K562 (cell line): ENCODE measurements at regions not wholly inside any gene's neighbourhood (a gene's known extent, or its start where the extent isn't known, plus 50 kb on each side); places are given as distances from the start of the nearest gene placed in this dataset.

Source experiments
- ATAC-seq: fragments of 200-7000 bp; cut with Tn5 transposase; 3 replicates; pipeline ENCODE4 v1.9.1; 2020; ENCODE audit warnings: moderate library complexity
- BruUV-seq: library from RNA; stranded (reverse); fragments of 400-500 nt; replicated peaks from 2 replicates; lab custom pipeline; 2021; lab: Mats Ljungman, UMichigan
- CTCF ChIA-PET: fragments of 300-600 bp; formaldehyde crosslinking; extraction: SDS; loops from one replicate; lab custom pipeline; 2021; ENCODE audit warnings: low intra/inter-chr PET ratio; lab: Yijun Ruan, JAX
- POLR2A ChIA-PET: fragments of 300-600, 350-650 bp; sonication (Branson Sonifier 250); formaldehyde crosslinking; extraction: SDS; loops from one replicate; lab custom pipeline; 2021; ENCODE audit warnings: antibody characterized with exemption, inconsistent platforms; lab: Yijun Ruan, JAX
- DNase-seq, 4 experiments: peaks; one replicate each; pipeline versions ENCODE4 v3.0.0 to v3.0.0-alpha.2; 2011 to 2018; ENCODE audit warnings: low spot score in 3 of 4, mixed read lengths in 3 of 4; ENCODE audit errors: extremely low read depth in 1 of 4
- FAIRE-seq: peaks from 2 replicates; lab custom pipeline; 2011; peaks lifted over from hg19 to GRCh38; lab: Jason Lieb, UNC
- H2AFZ ChIP-seq: 2 replicates; pipeline ENCODE4 v1.6.0; 2011; ENCODE audit warnings: low read depth, low read length, control low read depth, inconsistent platforms
- H3K27ac ChIP-seq: fragments of 200-600 bp; 3 replicates; pipeline ENCODE4 v1.8.0; 2011; ENCODE audit warnings: low read depth, mild to moderate bottlenecking, control low read depth, inconsistent platforms, low read length, moderate library complexity, mixed read lengths; ENCODE audit errors: extremely low read depth
- H3K27me3 ChIP-seq, 2 experiments: fragments of 300-600 bp in 1 of 2; 2 replicates in 1 of 2; 3 replicates in 1 of 2; pipeline versions ENCODE4 v1.6.0 to v1.8.0; 2011; ENCODE audit warnings: inconsistent platforms in 2 of 2, low read length in 2 of 2, mild to moderate bottlenecking in 1 of 2, mixed read lengths in 1 of 2, moderate library complexity in 1 of 2; ENCODE audit not compliant: control insufficient read depth in 2 of 2, insufficient read depth in 2 of 2
- H3K36me3 ChIP-seq: fragments of 300-600 bp; 3 replicates; pipeline ENCODE4 v1.8.0; 2011; ENCODE audit warnings: mild to moderate bottlenecking, low read length, inconsistent platforms; ENCODE audit not compliant: control insufficient read depth, insufficient read depth
- H3K4me1 ChIP-seq, 2 experiments: fragments of 200-600 bp in 1 of 2; replicated peaks in 1 of 2; 2 replicates in 1 of 2; 3 replicates in 1 of 2; pipeline versions ENCODE4 v1.5.1 to v1.8.0; 2011; ENCODE audit warnings: inconsistent platforms in 2 of 2, low read length in 2 of 2, mild to moderate bottlenecking in 1 of 2, mixed read lengths in 1 of 2, moderate library complexity in 1 of 2; ENCODE audit not compliant: control insufficient read depth in 2 of 2, insufficient read depth in 2 of 2
- H3K4me2 ChIP-seq: 2 replicates; pipeline ENCODE4 v1.6.1; 2011; ENCODE audit warnings: low read length, control low read depth, inconsistent platforms, mixed read lengths; ENCODE audit not compliant: insufficient read depth
- H3K4me3 ChIP-seq: fragments of 200-600 bp; sonication (generic), shearing (Covaris generic); 2 replicates; pipeline ENCODE4 v1.5.1; 2016; ENCODE audit warnings: control low read depth, inconsistent platforms
- H3K79me2 ChIP-seq: fragments of 200-600 bp; 3 replicates; pipeline ENCODE4 v1.8.0; 2011; ENCODE audit warnings: low read length, inconsistent platforms; ENCODE audit not compliant: control insufficient read depth, insufficient read depth
- H3K9ac ChIP-seq, 2 experiments: 2 replicates each; pipeline versions ENCODE4 v1.6.0 to v1.6.1; 2011; ENCODE audit warnings: low read depth in 2 of 2, low read length in 2 of 2, control low read depth in 1 of 2, inconsistent platforms in 1 of 2, mild to moderate bottlenecking in 1 of 2, mixed read lengths in 1 of 2; ENCODE audit not compliant: insufficient read depth in 1 of 2
- H3K9me1 ChIP-seq: one replicate; pipeline ENCODE4 v1.6.0; 2011; ENCODE audit warnings: inconsistent platforms, mild to moderate bottlenecking, low read length, moderate library complexity; ENCODE audit not compliant: control insufficient read depth, insufficient read depth
- H3K9me3 ChIP-seq: replicated peaks from 2 replicates; pipeline ENCODE4 v1.5.1; 2011; ENCODE audit warnings: low read depth, low read length, inconsistent platforms; ENCODE audit not compliant: control insufficient read depth, insufficient read depth
- H4K20me1 ChIP-seq: replicated peaks from 2 replicates; pipeline ENCODE4 v1.6.1; 2011; ENCODE audit warnings: low read length, inconsistent platforms, mixed read lengths; ENCODE audit not compliant: control insufficient read depth, insufficient read depth
- COPS2 ChIP-seq: fragments of 450-650 bp; conservative IDR thresholded peaks from 2 replicates; pipeline ENCODE4 v1.6.1; 2016; ENCODE audit warnings: mild to moderate bottlenecking, moderate library complexity
- CTBP1 ChIP-seq: fragments of 450-650 bp; IDR thresholded peaks from 2 replicates; pipeline ENCODE4 v1.6.1; 2016; ENCODE audit warnings: borderline replicate concordance
- MTF1 ChIP-seq: fragments of 250-450 bp; sonication (Bioruptor Pico); IDR thresholded peaks from 2 replicates; pipeline ENCODE4 v1.9.0; 2021; ENCODE audit warnings: moderate library complexity, mild to moderate bottlenecking, inconsistent platforms, borderline replicate concordance
- PHB2 ChIP-seq: fragments of 450-650 bp; IDR thresholded peaks from 2 replicates; pipeline ENCODE4 v1.6.1; 2017; ENCODE audit warnings: low read depth
- PRMT5 ChIP-seq: sonication (generic); formaldehyde crosslinking; IDR thresholded peaks from 2 replicates; pipeline ENCODE4 v1.5.0; 2020; ENCODE audit warnings: missing genetic modification reagents
- YY1 ChIP-seq, 3 experiments: IDR thresholded peaks; 2 replicates each; pipeline ENCODE4 v1.6.1; 2011; ENCODE audit warnings: low read length in 2 of 3, mild to moderate bottlenecking in 2 of 3, moderate library complexity in 2 of 3, borderline replicate concordance in 1 of 3, control low read depth in 1 of 3, low read depth in 1 of 3; ENCODE audit not compliant: insufficient read depth in 3 of 3, insufficient replicate concordance in 2 of 3, control insufficient read depth in 1 of 3, insufficient read length in 1 of 3; ENCODE audit errors: extremely low read depth in 1 of 3
- ZNF431 ChIP-seq: sonication (generic); formaldehyde crosslinking; IDR thresholded peaks from 2 replicates; pipeline ENCODE4 v1.8.0; 2022; ENCODE audit warnings: mild to moderate bottlenecking, missing genetic modification reagents
- WGBS: fragments of 100-300 bp; shearing (Covaris generic); methylation state at CpG from one replicate; pipeline ENCODE4 v1.1.6; 2016; ENCODE audit warnings: low coverage, mixed read lengths; ENCODE audit not compliant: insufficient coverage; ENCODE audit errors: missing lambda C conversion rate; 5-methylcytosine and 5-hydroxymethylcytosine counted together
- in situ Hi-C: fragments of 300-500 bp; cut with MboI; formaldehyde crosslinking; loops from 4 replicates; pipeline ENCODE4 v1.15.0; 2018; ENCODE audit warnings: inconsistent platforms, mixed read lengths
- intact Hi-C: fragments of 100-400 bp; cut with micrococcal nuclease; formaldehyde crosslinking; loops from 2 replicates; pipeline ENCODE4 v1.14.2; 2022
- TF ChIP-seq, protein P1 (sequence below): fragments of 250-450 bp; sonication (Bioruptor Pico); IDR thresholded peaks from 2 replicates; pipeline ENCODE4 v1.4.0; 2020; ENCODE audit warnings: mild to moderate bottlenecking, moderate library complexity
- TF ChIP-seq, protein P2 (sequence below): fragments of 250-450 bp; sonication (Bioruptor Pico); IDR thresholded peaks from 2 replicates; pipeline ENCODE4 v1.5.0; 2022; ENCODE audit warnings: mild to moderate bottlenecking
- TF ChIP-seq, protein P3 (sequence below), 3 experiments: fragments of 200-800 bp in 1 of 3; sonication (Bioruptor generic) in 1 of 3; sonication (generic) in 1 of 3; formaldehyde crosslinking in 1 of 3; IDR thresholded peaks; 2 replicates each; pipeline versions ENCODE4 v1.6.1 to v1.8.0; 2016 to 2022; ENCODE audit warnings: mild to moderate bottlenecking in 2 of 3, missing compliant biosample characterization in 2 of 3, missing genetic modification characterization in 2 of 3, missing genetic modification reagents in 1 of 3

DNA sequence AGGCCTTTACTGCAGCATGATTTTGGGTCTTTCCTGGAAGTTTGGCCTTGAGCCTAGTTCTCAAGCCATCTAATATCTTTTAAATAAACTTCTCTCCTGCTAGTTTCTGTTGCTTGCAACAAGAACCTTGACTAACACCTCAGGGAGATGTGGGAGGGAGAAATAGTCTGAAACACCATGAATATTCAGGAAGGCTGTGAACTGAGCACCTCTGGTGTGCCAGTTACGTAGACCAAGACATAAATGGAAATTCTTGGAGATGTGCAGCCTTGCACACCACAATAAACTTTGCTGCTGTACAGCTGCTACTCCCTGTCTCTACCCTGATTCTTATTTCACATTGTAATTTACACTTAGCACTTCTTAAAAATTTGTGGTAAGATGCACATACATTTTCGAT, 86.9 kb upstream of the SPATA13 start:
- Histone ChIP-seq H3K4me1 (no peaks in the 10 kb centered on the region), H4K20me1 (no peaks in the 10 kb centered on the region), H3K36me3 (no peaks in the 10 kb centered on the region), H3K9me1 (no peaks in the 10 kb centered on the region), H3K79me2 (no peaks in the 10 kb centered on the region), H2AFZ (no peak overlapping the region), H3K4me2 (no peak overlapping the region), H3K9me3 (no peaks in the 10 kb centered on the region), H3K27ac (no peak overlapping the region), H3K27me3 (peaks cover 0 to 3% of the 10 kb centered on the region in 2 experiments; a peak in 3 of 5 replicates), H3K9ac (no peak overlapping the region)
- POLR2A ChIA-PET = no interaction called here
- intact Hi-C loops (no loop called here), in situ Hi-C loops (no loop called here)
- ATAC-seq (no peak), FAIRE-seq (no peak)
- WGBS = 0% methylated on average over 2 of the region's 2 CpGs
- TF ChIP-seq, protein P1, sequence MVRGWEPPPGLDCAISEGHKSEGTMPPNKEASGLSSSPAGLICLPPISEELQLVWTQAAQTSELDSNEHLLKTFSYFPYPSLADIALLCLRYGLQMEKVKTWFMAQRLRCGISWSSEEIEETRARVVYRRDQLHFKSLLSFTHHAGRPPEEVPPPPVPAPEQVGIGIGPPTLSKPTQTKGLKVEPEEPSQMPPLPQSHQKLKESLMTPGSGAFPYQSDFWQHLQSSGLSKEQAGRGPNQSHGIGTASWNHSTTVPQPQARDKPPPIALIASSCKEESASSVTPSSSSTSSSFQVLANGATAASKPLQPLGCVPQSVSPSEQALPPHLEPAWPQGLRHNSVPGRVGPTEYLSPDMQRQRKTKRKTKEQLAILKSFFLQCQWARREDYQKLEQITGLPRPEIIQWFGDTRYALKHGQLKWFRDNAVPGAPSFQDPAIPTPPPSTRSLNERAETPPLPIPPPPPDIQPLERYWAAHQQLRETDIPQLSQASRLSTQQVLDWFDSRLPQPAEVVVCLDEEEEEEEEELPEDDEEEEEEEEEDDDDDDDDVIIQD (CRISPR knock-in tag) = no peak
- TF ChIP-seq PHB2 = no peak
- TF ChIP-seq, protein P2, sequence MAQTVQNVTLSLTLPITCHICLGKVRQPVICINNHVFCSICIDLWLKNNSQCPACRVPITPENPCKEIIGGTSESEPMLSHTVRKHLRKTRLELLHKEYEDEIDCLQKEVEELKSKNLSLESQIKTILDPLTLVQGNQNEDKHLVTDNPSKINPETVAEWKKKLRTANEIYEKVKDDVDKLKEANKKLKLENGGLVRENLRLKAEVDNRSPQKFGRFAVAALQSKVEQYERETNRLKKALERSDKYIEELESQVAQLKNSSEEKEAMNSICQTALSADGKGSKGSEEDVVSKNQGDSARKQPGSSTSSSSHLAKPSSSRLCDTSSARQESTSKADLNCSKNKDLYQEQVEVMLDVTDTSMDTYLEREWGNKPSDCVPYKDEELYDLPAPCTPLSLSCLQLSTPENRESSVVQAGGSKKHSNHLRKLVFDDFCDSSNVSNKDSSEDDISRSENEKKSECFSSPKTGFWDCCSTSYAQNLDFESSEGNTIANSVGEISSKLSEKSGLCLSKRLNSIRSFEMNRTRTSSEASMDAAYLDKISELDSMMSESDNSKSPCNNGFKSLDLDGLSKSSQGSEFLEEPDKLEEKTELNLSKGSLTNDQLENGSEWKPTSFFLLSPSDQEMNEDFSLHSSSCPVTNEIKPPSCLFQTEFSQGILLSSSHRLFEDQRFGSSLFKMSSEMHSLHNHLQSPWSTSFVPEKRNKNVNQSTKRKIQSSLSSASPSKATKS (CRISPR knock-in tag) = no peak
- TF ChIP-seq COPS2 = no peak
- TF ChIP-seq, protein P3, sequence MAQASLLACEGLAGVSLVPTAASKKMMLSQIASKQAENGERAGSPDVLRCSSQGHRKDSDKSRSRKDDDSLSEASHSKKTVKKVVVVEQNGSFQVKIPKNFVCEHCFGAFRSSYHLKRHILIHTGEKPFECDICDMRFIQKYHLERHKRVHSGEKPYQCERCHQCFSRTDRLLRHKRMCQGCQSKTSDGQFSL (CRISPR knock-in tag; IDR thresholded peaks at IDR 0.05) = no peak
- TF ChIP-seq, protein P3 (tag; IDR thresholded peaks at IDR 0.05) = no peak
- TF ChIP-seq PRMT5 (CRISPR knock-in tag) = no peak
- no peak for TF ChIP-seq YY1 (IDR thresholded peaks at IDR 0.05; ENCODE audit: borderline replicate concordance in 1 of 3, control insufficient read depth in 1 of 3, extremely low read depth in 1 of 3, insufficient read depth in 3 of 3, insufficient read length in 1 of 3, insufficient replicate concordance in 2 of 3, low read depth in 1 of 3, low read length in 2 of 3)
- TF ChIP-seq MTF1 (CRISPR knock-in tag) = no peak
- no peak for TF ChIP-seq CTBP1
- no peak for TF ChIP-seq ZNF431 (CRISPR knock-in tag)
- TF ChIP-seq, all 486 proteins: peak for 0
- no peak overlapping the region for H3K4me3 ChIP-seq
- BruUV-seq = no TSS peak
- no peak for DNase-seq
- CTCF ChIA-PET = no interaction called here
